Upper lobe of left lung (tissue), 6 donors: ENCODE measurements at regions not wholly inside any gene's neighbourhood (a gene's known extent, or its start where the extent isn't known, plus 50 kb on each side); places are given as distances from the start of the nearest gene placed in this dataset.
"Not testable (repeated sequence)": the region's sequence is repeated elsewhere in the genome, so short reads cannot be mapped to it uniquely, and the experiment has no call there.

Source experiments
- ATAC-seq, 2 donors: fragments of 200-7000 bp; cut with Tn5 transposase; one replicate each; pipeline ENCODE4 v1.9.1; 2022; ENCODE audit warnings: mild to moderate bottlenecking in 2 of 2, moderate library complexity in 2 of 2; ENCODE audit not compliant: low FRiP score in 2 of 2
- DNase-seq, 2 donors: peaks; one replicate each; pipeline ENCODE4 v3.0.0-alpha.2; 2019 to 2020
- H3K27ac ChIP-seq, 4 donors: fragments of 200-600 bp; sonication (generic); one replicate each; pipeline ENCODE4 v1.5.1; 2016 to 2019
- H3K27me3 ChIP-seq, 4 donors: fragments of 200-600 bp; sonication (generic); one replicate each; pipeline ENCODE4 v1.5.1; 2017 to 2019
- H3K36me3 ChIP-seq, 4 donors: fragments of 200-600 bp; sonication (generic); one replicate each; pipeline ENCODE4 v1.5.1; 2016 to 2019
- H3K4me1 ChIP-seq, 4 donors: fragments of 200-600 bp; sonication (generic); one replicate each; pipeline ENCODE4 v1.5.1; 2018 to 2019
- H3K4me3 ChIP-seq, 4 donors: fragments of 200-600 bp; sonication (generic); one replicate each; pipeline ENCODE4 v1.5.1; 2017 to 2019; ENCODE audit warnings: mild to moderate bottlenecking in 2 of 4, moderate library complexity in 1 of 4
- H3K9me3 ChIP-seq, 4 donors: fragments of 200-600 bp; sonication (generic); one replicate each; pipeline ENCODE4 v1.5.1; 2018 to 2019
- WGBS, 2 donors: methylation state at CpG; one replicate each; pipeline ENCODE4 v1.1.5; 2017 to 2018; 5-methylcytosine and 5-hydroxymethylcytosine counted together
- donor health status: DM: no; HTN: no; CAD: no; lungs with moderate emphysema.
- donor health status: DM: no; HTN: yes; CAD: no; lungs with severe emphysema.

DNA sequence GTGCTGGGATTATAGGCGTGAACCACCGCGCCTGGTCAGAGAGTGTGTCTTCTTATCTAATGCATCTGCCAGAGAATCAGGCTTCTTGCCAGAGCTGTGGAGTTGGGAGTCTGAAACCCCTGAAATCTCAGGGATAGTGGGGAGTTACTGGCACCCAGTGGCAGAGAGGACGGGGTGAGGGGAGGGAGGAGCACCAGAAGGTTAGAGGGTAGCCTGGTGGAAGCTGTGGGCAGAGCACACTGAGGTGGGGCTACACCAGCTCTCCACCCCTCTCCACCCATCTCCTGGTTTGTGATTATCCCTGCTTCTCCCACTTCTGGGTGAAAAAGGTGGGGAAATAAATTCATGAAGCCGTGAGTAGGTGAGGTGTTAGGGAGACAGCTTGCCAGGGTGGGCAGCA is 63.9 kb upstream of the FAM153A start:
- not testable (repeated sequence) for H3K36me3 ChIP-seq, H3K4me1 ChIP-seq, H3K27me3 ChIP-seq, H3K4me3 ChIP-seq, DNase-seq, H3K27ac ChIP-seq, H3K9me3 ChIP-seq
- peak; percentile 32 to 35 for ATAC-seq
- 42% methylated on average over 2 of the region's 5 CpGs; no CpG with 5 or more reads in 1 of the 2 donors for WGBS, 2 donors

DNA sequence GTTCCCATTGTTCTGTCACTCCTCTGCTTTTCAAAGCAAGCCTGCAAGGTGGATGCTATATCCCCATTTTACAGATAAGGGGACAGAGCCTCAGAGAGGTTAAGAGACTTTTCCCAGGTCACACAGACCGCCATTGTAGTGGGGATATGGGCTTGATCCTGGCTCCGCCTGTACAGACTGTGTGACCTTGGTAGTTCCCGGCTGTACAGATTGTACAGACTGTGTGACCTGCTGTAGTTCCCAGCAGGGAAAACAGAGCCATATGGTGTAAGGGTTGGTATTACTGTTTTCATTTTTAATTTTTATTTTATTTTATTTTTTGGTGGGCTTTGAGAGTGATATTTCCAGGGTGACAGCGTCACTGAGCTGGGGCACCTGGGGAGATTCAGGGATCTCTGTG is 63.2 kb upstream of the FAM153A start:
- 92 to 100% methylated on average over 1 of the region's 4 CpGs for WGBS, 2 donors
- DNase-seq, H3K36me3 ChIP-seq, H3K4me3 ChIP-seq, H3K4me1 ChIP-seq, H3K9me3 ChIP-seq, ATAC-seq, H3K27ac ChIP-seq, H3K27me3 ChIP-seq: not testable (repeated sequence)

DNA sequence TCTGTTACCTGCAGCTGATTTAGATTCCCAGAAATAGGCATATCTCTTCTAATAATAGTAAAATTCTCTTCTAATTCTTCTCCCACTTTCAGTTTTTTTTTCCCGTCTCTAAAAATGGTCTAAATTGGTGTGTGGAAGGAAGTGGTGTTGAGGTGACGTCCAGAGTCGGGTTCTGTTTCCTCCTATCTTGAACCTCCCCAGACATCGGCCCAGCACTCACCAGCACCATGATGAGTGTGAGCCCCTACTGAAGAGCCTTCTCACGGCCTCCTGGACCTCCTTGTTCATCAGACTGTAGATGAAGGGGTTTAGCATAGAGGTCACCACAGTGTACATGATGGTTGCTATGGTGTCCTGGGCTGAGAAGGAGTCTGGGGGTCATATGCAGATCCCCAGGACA is 53.5 kb upstream of the FAM153A start:
- H3K36me3 ChIP-seq, H3K9me3 ChIP-seq, DNase-seq, H3K27me3 ChIP-seq, H3K27ac ChIP-seq, H3K4me1 ChIP-seq, H3K4me3 ChIP-seq: not testable (repeated sequence)
- peak in 1 of 2 donors; percentile 57 for ATAC-seq
- WGBS, 2 donors = no CpG with 5 or more reads among the region's 5 CpGs
